ENCODE measurements at regions not wholly inside any gene's neighbourhood (a gene's known extent, or its start where the extent isn't known, plus 50 kb on each side); places are given as distances from the start of the nearest gene placed in this dataset.

GRCh38 chr17:70329721-70330120 is 160.4 kb downstream of the KCNJ2 start:
- no peaks in the 10 kb centered on the region for H4K20me1 ChIP-seq (ENCODE audit: insufficient read depth, low read length)
- TF ChIP-seq NFE2L2 (IDR thresholded peaks at IDR 0.05; ENCODE audit: low read depth, low read length) (no peak), RAD21 (IDR thresholded peaks at IDR 0.05; ENCODE audit: low read length) (no peak), CEBPB (IDR thresholded peaks at IDR 0.05; ENCODE audit: low read depth, low read length) (no peak), USF2 (IDR thresholded peaks at IDR 0.05; ENCODE audit: low read depth, low read length) (no peak), ELK1 (IDR thresholded peaks at IDR 0.05; ENCODE audit: borderline replicate concordance, low read depth, low read length) (no peak), MAFK (IDR thresholded peaks at IDR 0.05; ENCODE audit: low read depth, low read length) (no peak), MXI1 (IDR thresholded peaks at IDR 0.05; ENCODE audit: borderline replicate concordance, low read depth, low read length) (no peak), BHLHE40 (IDR thresholded peaks at IDR 0.05; ENCODE audit: low read depth, low read length) (no peak), CHD1 (IDR thresholded peaks at IDR 0.05; ENCODE audit: low read depth, low read length) (no peak), RFX5 (IDR thresholded peaks at IDR 0.05; ENCODE audit: low read depth, low read length) (no peak), RCOR1 (IDR thresholded peaks at IDR 0.05; ENCODE audit: insufficient replicate concordance, low read length) (no peak), MAZ (IDR thresholded peaks at IDR 0.05; ENCODE audit: borderline replicate concordance, low read depth, low read length) (no peak), CTCF (conservative IDR thresholded peaks at IDR 0.05; ENCODE audit: low read depth, low read length) (no peak), POLR2A (IDR thresholded peaks at IDR 0.05; ENCODE audit: low read depth, low read length) (no peak), FOS (IDR thresholded peaks at IDR 0.05; ENCODE audit: low read depth, low read length) (no peak), SMC3 (IDR thresholded peaks at IDR 0.05; ENCODE audit: low read depth, low read length) (no peak)
- no peak overlapping the region for H2AK9ac ChIP-seq (replicated peaks; ENCODE audit: low read depth, low read length, poor library complexity)
- no peak overlapping the region for H3K23ac ChIP-seq (ENCODE audit: low read depth, low read length)
- intact Hi-C loops (cut with micrococcal nuclease) = no loop called here
- no TSS peak for BruUV-seq (replicated peaks)
- no peak overlapping the region for H2AFZ ChIP-seq (replicated peaks; ENCODE audit: low read length, poor library complexity)
- H3K36me3 ChIP-seq (ENCODE audit: control insufficient read depth, insufficient read depth, low read length) = no peaks in the 10 kb centered on the region
- ChIA-PET POLR2A (ENCODE audit: unreplicated experiment) (no interaction called here), CTCF (no interaction called here)
- no peak overlapping the region for H3K4me3 ChIP-seq (ENCODE audit: insufficient read depth, low read depth, low read length)
- H3K9me3 ChIP-seq (ENCODE audit: control insufficient read depth, insufficient read depth, low read length) = no peaks in the 10 kb centered on the region
- no CpG with 5 or more reads among the region's 2 CpGs for WGBS, 2 experiments (ENCODE audit: extremely low coverage in 2 of 2, insufficient read length in 1 of 2)
- H4K91ac ChIP-seq (ENCODE audit: insufficient read depth, low read depth, low read length) = no peak overlapping the region
- H3K27ac ChIP-seq (ENCODE audit: insufficient read depth, low read length) = no peak overlapping the region
- no peak overlapping the region for H2BK20ac ChIP-seq (ENCODE audit: low read depth, low read length)
- dilution Hi-C loops (cut with HindIII; ENCODE audit: low sequenced_read_pairs, unreplicated experiment) = no loop called here
- no peak overlapping the region for H2BK120ac ChIP-seq (ENCODE audit: low read depth, low read length)
- no peak overlapping the region for H2BK15ac ChIP-seq (ENCODE audit: low read depth, low read length)
- H3K18ac ChIP-seq (ENCODE audit: low read depth, low read length) = no peak overlapping the region
- no peaks in the 10 kb centered on the region for H3K4me1 ChIP-seq (ENCODE audit: control insufficient read depth, insufficient read depth, low read length)
- H4K5ac ChIP-seq (ENCODE audit: low read depth, low read length) = no peak overlapping the region
- H2BK5ac ChIP-seq (ENCODE audit: low read depth, low read length, poor library complexity, severe bottlenecking) = no peak overlapping the region
- no peaks in the 10 kb centered on the region for H3K9me1 ChIP-seq (ENCODE audit: insufficient read depth, low read length)
- in situ Hi-C loops (cut with MboI; ENCODE audit: low sequenced_read_pairs) = no loop called here
- H2AK5ac ChIP-seq (ENCODE audit: low read depth, low read length) = no peak overlapping the region
- H3K9ac ChIP-seq (ENCODE audit: low read depth, low read length) = no peak overlapping the region
- H4K8ac ChIP-seq (ENCODE audit: low read depth in 2 of 2, low read length in 2 of 2) = no peak overlapping the region
- no peak overlapping the region for H3K4ac ChIP-seq (ENCODE audit: low read depth, low read length)
- H3K14ac ChIP-seq (replicated peaks; ENCODE audit: low read depth, low read length) = no peak overlapping the region
- no peak for DNase-seq
- H3K79me1 ChIP-seq (ENCODE audit: low read depth in 1 of 2, low read length in 2 of 2) = no peaks in the 10 kb centered on the region
- no peak overlapping the region for H3K4me2 ChIP-seq (ENCODE audit: low read depth, low read length)
- no peak for ATAC-seq (ENCODE audit: low read depth)
- H3K27me3 ChIP-seq (ENCODE audit: control insufficient read depth, insufficient read depth, low read length) = no peaks in the 10 kb centered on the region
- H3K56ac ChIP-seq (ENCODE audit: extremely low read depth, insufficient read depth, low read length) = no peak overlapping the region

Measured in IMR-90 (cell line).